ENCODE measurements at regions not wholly inside any gene's neighbourhood (a gene's known extent, or its start where the extent isn't known, plus 50 kb on each side); places are given as distances from the start of the nearest gene placed in this dataset.

GRCh38 chr9:101907466-101907865 lies 169.0 kb upstream of the GRIN3A start:
- TF ChIP-seq REST (IDR thresholded peaks at IDR 0.05; ENCODE audit: low read depth) (no peak), CREB1 (IDR thresholded peaks at IDR 0.05; ENCODE audit: low read depth) (no peak), MAX (IDR thresholded peaks at IDR 0.05) (no peak), YY1 (IDR thresholded peaks at IDR 0.05; ENCODE audit: low read depth) (no peak), EP300 (IDR thresholded peaks at IDR 0.05; ENCODE audit: borderline replicate concordance) (no peak)

Data from Ishikawa (cell line).